ENCODE measurements at regions not wholly inside any gene's neighbourhood (a gene's known extent, or its start where the extent isn't known, plus 50 kb on each side); places are given as distances from the start of the nearest gene placed in this dataset.
A peak's percentile ranks its signal among the peaks of the same experiment; 100 is the strongest.

GRCh38 chr1:239218301-239218700 is 168.1 kb upstream of the CHRM3 start:
- FAIRE-seq (no peak), DNase-seq (ENCODE audit: low spot score) (no peak)

- FAIRE-seq (no peak), DNase-seq (ENCODE audit: low spot score) (no peak)
These were observed 173.6 kb upstream of the CHRM3 start for GRCh38 chr1:239212811-239213220.

- no peak for DNase-seq (ENCODE audit: low spot score)
- no peak for FAIRE-seq
These were observed 176.8 kb upstream of the CHRM3 start for GRCh38 chr1:239209591-239209990.

- no peak for FAIRE-seq
These were observed 182.0 kb upstream of the CHRM3 start for GRCh38 chr1:239204401-239204800.

GRCh38 chr1:239197871-239198270 is 188.5 kb upstream of the CHRM3 start:
- no peak for FAIRE-seq
- DNase-seq (ENCODE audit: low spot score) = no peak

More at GRCh38 chr1:239204401-239204800, 182.0 kb upstream of the CHRM3 start:
- no peak for DNase-seq (ENCODE audit: low spot score)

GRCh38 chr1:239189998-239190512 is 196.3 kb upstream of the CHRM3 start:
- DNase-seq (ENCODE audit: low spot score) = no peak
- FAIRE-seq = no peak

- no peak for FAIRE-seq
- no peak for DNase-seq (ENCODE audit: low spot score)
These were observed 199.9 kb upstream of the CHRM3 start for GRCh38 chr1:239186487-239186886.

- DNase-seq (ENCODE audit: low spot score) = no peak
- FAIRE-seq = no peak
These were observed 201.1 kb upstream of the CHRM3 start for GRCh38 chr1:239185245-239185619.

- DNase-seq (ENCODE audit: low spot score) (no peak), FAIRE-seq (no peak)
These were observed 201.7 kb upstream of the CHRM3 start for GRCh38 chr1:239184561-239185244.

- no peak for DNase-seq (ENCODE audit: low spot score)
- FAIRE-seq = no peak
These were observed 207.4 kb upstream of the CHRM3 start for GRCh38 chr1:239178961-239179360.

GRCh38 chr1:239174880-239175279 is 211.5 kb upstream of the CHRM3 start:
- no peak for FAIRE-seq
- no peak for DNase-seq (ENCODE audit: low spot score)

- no peak for FAIRE-seq
These were observed 215.5 kb upstream of the CHRM3 start for GRCh38 chr1:239170828-239171227.

GRCh38 chr1:239169276-239169675 is 217.1 kb upstream of the CHRM3 start:
- DNase-seq (ENCODE audit: low spot score) (no peak), FAIRE-seq (no peak)

More at GRCh38 chr1:239170828-239171227, 215.5 kb upstream of the CHRM3 start:
- no peak for DNase-seq (ENCODE audit: low spot score)

- FAIRE-seq (no peak), DNase-seq (ENCODE audit: low spot score) (peak; percentile 15)
These were observed 221.8 kb upstream of the CHRM3 start for GRCh38 chr1:239164451-239165180.

- FAIRE-seq = no peak
- DNase-seq (ENCODE audit: low spot score) = no peak
These were observed 230.8 kb upstream of the CHRM3 start for GRCh38 chr1:239155466-239156091.

GRCh38 chr1:239151937-239152336 is 234.4 kb upstream of the CHRM3 start:
- FAIRE-seq = no peak
- no peak for DNase-seq (ENCODE audit: low spot score)

GRCh38 chr1:239140968-239141367 is 245.4 kb upstream of the CHRM3 start:
- FAIRE-seq (no peak), DNase-seq (ENCODE audit: low spot score) (no peak)

GRCh38 chr1:239139801-239140200 is 246.6 kb upstream of the CHRM3 start:
- DNase-seq (ENCODE audit: low spot score) = no peak
- no peak for FAIRE-seq

- FAIRE-seq = no peak
These were observed 257.8 kb upstream of the CHRM3 start for GRCh38 chr1:239128541-239128940.

GRCh38 chr1:239126884-239127283 is 259.5 kb upstream of the CHRM3 start:
- FAIRE-seq (no peak), DNase-seq (ENCODE audit: low spot score) (no peak)

More at GRCh38 chr1:239128541-239128940, 257.8 kb upstream of the CHRM3 start:
- DNase-seq (ENCODE audit: low spot score) = no peak

- DNase-seq (ENCODE audit: low spot score) = no peak
- FAIRE-seq = no peak
These were observed 260.5 kb upstream of the CHRM3 start for GRCh38 chr1:239125893-239126292.

- FAIRE-seq (no peak), DNase-seq (ENCODE audit: low spot score) (peak; percentile 30)
These were observed 261.3 kb upstream of the CHRM3 start for GRCh38 chr1:239125027-239125426.
